GM12873 (cell line): ENCODE measurements at regions not wholly inside any gene's neighbourhood (a gene's known extent, or its start where the extent isn't known, plus 50 kb on each side); places are given as distances from the start of the nearest gene placed in this dataset.

Source experiments
- CTCF ChIP-seq: IDR thresholded peaks from 2 replicates; pipeline ENCODE4 v1.5.1; 2012; ENCODE audit warnings: low read depth, mild to moderate bottlenecking, moderate library complexity, low read length, control low read depth; ENCODE audit not compliant: insufficient read depth; ENCODE audit errors: missing control alignments

- no peak for TF ChIP-seq CTCF
Measured at GRCh38 chr11:80995523-80995922, 1554.7 kb upstream of the TENM4 start.

- no peak for TF ChIP-seq CTCF
Measured at GRCh38 chr11:80993536-80993935, 1552.7 kb upstream of the TENM4 start.

GRCh38 chr11:80990885-80991284, 1550.1 kb upstream of the TENM4 start:
- no peak for TF ChIP-seq CTCF

GRCh38 chr11:80987171-80987570, 1546.3 kb upstream of the TENM4 start:
- no peak for TF ChIP-seq CTCF

- no peak for TF ChIP-seq CTCF
Measured at GRCh38 chr11:80986421-80987074, 1545.7 kb upstream of the TENM4 start.

- no peak for TF ChIP-seq CTCF
Measured at GRCh38 chr11:80980227-80980626, 1539.4 kb upstream of the TENM4 start.

- TF ChIP-seq CTCF: no peak
Measured at GRCh38 chr11:80973786-80974185, 1533.0 kb upstream of the TENM4 start.
